ENCODE measurements at regions not wholly inside any gene's neighbourhood (a gene's known extent, or its start where the extent isn't known, plus 50 kb on each side); places are given as distances from the start of the nearest gene placed in this dataset.
A peak's percentile ranks its signal among the peaks of the same experiment; 100 is the strongest.

DNA sequence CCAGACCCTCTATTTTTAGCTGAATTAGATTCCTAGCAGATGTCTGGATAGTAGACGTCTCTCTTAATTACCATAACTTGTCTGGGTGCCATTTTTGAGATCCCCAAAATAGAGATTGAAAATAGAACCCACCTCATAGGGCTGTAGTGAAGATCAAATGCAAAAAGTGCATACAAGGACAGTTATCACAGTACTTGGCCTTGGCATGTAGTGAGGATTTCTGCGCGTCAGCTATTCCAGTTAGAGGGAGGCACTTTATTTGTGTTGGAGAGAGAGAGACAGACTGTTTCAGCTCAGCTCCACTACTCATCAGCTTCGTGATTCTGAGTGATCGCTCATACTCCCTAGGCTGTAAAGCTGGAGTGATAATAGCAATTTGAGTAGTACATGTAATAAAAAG is 59.6 kb upstream of the CDH13 start:
- DNase-seq, result no peak

DNA sequence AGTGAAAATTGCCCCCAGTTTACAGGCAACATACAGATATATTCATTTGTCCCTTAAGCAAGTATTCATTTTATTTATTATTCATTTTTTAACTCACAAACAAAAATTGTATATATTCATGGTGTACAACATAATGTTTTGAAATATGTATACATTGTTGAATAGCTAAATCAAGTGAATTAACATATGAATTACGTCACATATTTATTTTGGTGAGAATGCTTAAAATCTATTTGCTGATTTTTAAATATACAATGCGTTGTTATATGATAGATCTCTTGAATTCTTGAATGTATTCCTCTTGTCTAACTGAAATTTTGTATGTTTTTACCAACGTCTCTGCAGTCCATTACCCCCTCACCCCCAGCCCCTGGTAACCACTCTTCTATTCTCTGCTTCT is 63.4 kb upstream of the CDH13 start:
- DNase-seq, result no peak

DNA sequence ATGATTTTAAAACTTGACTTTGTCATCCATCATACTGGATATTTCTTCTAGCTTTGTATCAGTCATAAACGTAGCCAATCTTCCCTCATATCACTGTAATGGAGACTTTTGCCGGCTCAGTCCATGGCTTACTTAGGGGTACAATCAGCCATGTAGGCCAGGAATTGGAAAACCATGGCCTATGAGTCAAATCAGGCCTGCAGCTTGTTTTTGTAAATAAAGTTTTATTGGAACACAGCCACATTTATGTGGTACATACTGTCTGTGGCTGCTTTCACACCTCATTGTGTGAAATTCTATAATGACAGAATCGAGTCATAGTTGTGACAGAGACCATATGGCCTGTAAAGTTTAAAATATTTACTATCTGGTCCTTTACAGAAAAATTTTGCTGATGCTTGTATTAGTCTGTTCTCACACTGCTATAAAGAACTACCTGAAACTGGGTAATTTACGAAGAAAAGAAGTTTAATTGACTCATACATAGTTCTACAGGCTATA is 64.5 kb upstream of the CDH13 start:
- no peak for DNase-seq

DNA sequence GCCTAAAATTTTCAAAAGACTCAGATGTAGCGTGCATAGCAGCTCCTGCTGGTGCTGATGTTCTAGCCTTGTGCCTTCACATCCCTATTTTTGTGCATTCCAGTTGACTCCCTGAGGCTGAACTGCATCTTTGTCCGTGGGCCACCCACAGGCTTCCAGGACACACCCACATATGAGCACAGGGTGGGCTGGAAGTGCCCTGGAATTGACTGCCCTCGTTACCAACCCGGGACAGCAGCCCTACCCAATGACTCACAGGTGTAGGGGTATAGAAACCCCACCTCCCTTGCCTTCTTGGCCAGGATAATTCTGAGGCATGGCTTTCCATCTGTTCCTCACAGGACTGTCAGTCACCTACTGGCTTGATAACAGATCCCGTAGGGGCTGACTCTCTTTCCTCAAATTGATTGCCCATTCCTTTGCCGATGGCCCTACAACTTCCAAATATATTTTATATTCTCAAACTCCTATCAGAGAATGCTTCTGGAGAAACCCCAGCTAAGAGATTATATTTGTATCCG is 65.9 kb upstream of the CDH13 start:
- DNase-seq, result no peak

DNA sequence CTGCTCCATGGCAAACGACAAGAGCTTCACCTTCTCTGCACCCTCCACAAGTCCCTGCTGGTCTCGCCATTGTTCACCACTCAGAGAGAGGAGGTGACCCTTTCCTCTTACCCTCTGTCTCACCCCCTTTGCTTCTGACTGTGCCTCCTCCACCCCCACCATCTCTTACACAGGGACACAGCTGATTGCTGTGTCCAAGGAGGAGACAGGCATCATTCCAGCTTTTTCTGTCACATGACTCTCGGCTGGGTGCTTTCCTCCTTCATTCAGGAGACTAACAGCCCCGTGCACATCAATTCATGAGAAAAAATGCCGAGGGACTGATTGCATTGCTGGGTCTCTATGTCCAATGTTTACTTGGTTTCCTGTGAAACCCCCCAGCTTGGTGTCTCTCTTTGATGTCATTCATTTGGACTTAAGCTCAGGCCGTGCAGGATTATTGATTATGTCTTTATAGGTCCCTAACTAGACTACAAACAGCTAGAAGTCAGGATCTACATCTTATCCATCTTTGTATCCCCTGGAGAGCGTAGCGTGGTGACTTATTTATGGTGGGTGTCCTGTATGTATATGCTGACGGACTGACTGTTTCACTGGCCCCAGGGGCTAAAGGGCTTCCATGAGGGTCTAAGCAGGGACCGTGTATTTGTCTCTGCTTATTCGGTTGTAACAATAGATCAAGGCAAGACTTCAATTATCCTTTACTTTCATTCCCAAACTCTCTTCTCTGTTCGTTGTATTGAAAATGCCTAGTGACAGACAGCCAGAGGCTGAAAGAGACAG is 82.2 kb upstream of the CDH13 start:
- DNase-seq, result peak in 20 of 58 donors; percentile 1 to 60 (median 12)

DNA sequence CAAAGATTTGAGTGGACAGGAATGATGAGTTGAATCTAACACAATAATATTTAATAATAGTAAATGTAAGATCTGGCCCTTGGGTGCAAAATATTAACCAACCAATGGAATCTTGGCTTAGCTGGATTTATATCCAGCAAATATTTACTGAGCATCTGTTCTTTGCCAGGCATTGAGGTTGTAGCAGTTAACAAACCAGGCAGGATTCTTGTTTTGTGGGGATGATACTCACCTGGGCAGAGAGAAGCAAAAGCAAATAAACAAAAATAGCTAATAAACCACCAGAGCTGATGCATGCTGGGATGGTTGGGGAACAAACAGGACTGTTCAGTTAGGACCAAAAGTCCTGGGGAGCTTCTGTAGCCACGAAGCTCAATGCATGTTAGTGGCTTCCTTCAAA is 84.1 kb upstream of the CDH13 start:
- no peak for DNase-seq

DNA sequence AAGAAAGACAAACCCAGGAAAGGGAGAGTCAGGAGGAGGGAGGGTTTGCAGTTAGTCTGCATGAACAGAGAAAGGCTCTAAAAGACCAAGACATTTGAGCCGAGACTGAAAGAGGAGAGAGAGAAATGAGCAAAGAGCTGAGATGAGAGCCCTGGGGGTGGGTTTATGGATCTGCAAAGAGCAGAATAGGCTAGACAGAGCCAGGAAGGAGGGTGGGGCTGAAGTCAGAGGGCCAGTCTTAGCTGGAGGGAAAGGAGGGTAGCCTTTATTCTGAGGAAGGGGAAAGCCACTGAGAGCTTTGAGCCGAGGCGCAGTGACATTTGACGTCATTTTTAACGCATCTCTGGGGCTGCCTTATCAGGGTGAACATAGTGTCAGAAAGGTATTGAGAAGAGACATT is 85.7 kb upstream of the CDH13 start:
- DNase-seq, result no peak

DNA sequence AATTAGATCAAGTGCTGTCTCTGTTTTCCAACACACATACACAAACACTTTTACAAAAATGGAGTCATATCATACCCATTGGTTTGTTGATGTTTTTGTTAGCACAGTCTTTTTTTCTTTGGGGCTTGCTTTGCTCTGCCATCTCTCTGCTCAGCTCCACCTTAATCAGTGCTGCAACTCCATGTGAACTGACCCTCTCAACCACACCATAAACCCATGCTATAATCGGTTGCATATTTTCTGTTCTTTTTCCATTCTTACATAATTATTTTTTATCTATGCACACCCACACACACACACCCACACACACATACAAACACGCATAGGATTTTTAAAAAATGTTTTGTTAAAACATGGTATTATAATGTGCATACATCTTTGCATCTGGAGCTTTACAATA is 91.0 kb upstream of the CDH13 start:
- DNase-seq, result no peak

DNA sequence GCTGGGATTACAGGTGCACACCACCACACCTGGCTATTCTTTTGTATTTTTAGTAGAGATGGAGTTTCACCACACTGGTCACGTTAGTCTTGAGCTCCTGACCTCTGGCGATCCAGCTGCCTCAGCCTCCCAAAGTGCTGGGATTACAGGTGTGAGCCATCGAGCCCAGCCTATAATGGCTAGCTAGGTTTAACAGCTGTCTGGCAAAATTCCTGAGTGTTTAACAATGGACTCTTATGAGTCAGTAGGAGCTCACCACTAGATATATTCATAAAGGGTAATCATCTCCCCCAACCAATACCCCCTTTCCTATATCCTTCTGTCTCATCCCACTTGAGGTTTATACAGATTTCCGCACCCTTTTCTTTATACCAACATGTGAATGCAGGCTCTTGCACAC is 91.5 kb upstream of the CDH13 start:
- no peak for DNase-seq

DNA sequence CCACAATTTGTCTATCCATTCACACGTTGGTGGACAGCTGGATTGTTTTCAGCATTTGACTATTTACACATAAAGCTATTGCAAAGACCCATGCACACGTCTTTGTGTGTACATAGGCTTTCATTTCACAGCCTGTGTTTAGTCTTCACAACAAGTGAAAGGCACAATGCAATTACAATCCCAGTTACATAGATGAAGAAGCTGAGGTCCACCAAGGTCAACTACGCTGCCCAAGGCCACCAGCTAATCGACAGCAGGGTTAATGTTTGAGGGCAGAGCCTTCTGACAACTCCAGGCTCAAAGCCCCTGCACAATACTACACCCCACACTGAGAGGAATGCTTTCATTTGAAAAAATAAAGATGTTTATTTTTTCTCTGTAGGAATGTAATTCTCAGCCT is 93.6 kb upstream of the CDH13 start:
- DNase-seq, result no peak

DNA sequence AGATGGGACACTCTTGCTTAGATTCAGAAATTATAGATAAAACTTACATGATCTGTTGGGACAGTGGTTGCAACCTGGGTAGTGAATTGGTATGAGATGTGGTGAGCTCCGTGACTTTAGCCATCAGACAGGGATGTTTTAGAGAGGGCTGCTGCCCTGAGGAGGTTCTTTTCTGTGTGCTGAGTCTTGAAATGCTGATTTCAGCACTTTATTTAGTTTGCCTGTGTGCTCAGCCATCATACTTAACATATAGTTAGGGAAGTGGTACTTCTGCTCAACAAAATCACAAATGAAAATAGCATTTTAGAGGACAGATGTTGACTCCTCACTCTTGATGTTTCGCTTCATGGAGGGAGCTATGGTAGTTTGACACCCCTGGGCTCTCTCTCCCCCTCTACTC is 95.9 kb upstream of the CDH13 start:
- no peak for DNase-seq

DNA sequence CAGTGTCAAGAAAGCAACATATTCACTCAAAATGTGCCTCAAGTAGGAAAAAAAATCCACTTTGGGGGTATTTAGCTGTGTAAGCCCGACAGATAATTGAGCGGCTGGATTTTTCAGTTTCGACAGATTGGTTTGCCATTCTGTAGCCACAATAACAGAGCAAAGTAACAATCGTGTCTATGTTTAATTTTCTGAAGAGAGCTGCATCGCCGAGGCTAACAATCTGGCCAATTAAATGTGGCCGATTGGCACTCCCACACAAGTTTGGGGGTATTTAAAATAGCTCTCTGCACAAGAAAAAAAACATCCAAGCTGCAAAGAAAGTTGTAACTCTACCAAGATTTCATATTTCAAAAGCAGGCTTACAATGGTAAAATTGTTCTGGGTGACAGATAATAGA is 99.7 kb upstream of the CDH13 start:
- DNase-seq, result peak in 12 of 58 donors; percentile 2 to 56 (median 8)

DNA sequence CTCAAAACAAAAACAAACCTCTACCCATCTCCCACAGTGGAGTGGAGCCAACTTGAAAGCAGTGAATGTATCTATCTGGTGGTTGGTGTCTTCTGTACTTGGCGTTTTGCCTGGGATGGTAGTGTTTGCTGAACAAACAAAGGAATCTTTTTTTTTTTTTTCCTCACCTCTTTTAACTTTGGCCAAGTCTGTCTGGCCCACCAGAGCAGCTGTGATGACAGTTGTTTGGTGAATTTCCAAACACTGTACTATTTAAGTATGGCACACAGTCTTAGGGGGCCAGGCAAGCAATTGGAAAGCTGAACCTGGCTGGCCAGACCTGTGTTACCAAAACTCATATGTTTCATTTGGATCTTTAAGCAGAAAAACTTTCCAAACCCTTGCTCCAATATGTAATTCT is 101.8 kb upstream of the CDH13 start:
- DNase-seq, result no peak

DNA sequence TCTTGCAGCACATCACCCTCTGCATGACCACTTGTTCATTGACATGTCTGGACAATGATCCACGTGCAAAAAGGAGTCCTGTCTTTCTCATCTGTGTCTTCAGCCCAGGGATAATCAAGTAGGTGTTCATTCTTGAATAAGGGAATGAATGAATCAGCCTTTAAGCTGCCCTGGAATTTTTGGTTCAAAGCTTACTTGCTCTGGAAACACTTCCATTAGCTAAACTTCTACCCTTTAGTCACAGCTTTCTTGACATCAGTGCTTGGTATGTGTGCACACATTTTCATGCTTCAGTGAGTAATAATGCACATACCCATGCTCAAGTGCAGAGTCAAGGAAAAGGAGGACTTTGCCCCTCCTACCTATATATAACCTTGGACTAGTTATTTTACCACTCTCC is 103.0 kb upstream of the CDH13 start:
- no peak for DNase-seq

DNA sequence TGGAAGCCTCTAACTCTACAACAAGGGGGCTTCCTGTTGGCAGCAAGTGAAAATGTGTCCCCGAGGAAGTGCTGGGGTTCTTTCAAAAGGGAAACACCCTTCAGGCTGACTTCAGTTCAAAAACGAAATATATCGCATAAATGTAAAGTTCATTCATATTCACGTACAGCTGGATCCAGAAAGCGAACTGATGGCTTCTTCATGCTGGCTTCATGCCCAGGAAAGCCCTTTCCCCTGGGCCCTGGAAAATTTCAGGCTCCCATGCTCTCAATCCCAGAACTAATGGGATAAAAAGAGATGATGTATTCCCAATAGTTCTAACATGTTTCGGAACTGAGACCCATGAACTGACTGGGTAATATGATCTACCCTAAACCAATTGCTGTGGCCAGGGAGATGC is 104.7 kb upstream of the CDH13 start:
- DNase-seq, result no peak

DNA sequence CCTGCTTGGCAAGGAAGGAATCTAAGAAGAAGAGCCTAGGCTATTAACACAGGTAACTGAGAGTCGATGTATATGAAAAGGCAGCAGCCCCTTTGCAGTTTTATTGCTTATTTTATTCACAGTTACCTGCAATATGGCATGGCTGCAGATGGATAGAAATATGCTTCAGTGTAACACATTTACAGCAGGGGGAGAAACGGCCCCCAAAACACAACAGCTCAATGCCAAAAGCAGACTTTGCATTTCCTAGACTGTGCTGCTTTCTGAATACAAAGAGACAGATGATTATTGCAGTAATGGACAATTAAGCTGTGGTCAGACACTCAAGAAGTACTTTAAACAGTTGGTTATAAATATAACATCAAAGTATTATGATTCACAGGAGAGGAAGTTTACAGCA is 108.0 kb upstream of the CDH13 start:
- no peak for DNase-seq

DNA sequence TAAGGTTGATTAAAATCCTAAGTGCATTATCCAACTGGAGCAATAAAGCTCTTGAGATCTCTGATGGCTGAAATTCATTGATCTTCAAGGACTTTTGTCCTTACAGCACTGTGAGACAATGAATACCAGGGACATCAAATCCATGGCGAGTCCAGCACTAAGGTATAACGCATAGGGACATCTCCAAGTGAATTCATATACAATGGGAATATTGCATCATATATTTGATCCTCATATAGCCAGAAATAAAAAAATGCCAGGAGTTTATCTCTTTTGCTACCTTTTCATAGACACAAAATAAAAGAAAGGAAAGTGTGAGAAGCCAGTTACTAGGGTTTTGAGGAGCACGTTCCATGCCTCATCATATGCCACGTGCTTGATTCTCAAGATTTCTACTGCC is 112.5 kb upstream of the CDH13 start:
- DNase-seq, result no peak

DNA sequence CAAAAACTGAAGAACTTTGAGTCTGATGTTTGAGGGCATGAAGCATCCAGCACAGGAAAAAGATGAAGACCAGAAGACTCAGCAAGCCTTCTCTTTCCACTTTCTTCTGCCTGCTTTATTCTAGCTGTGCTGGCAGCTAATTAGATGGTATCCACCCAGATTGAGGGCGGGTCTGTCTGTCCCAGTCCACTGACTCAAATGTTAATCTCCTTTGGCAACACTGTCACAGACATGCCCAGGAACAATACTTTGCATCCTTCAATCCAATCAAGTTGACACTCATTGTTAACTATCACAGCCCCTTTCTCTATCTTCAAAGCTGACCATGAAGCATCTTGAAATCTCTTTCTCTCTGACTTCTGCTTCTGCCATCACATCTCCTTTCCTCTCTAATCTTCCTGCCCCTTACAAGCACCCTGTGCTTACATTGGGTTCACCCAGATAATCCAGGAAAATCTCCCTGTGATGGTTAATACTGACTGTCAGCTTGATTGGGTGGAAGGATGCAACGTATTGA is 115.9 kb upstream of the CDH13 start:
- DNase-seq, result no peak

DNA sequence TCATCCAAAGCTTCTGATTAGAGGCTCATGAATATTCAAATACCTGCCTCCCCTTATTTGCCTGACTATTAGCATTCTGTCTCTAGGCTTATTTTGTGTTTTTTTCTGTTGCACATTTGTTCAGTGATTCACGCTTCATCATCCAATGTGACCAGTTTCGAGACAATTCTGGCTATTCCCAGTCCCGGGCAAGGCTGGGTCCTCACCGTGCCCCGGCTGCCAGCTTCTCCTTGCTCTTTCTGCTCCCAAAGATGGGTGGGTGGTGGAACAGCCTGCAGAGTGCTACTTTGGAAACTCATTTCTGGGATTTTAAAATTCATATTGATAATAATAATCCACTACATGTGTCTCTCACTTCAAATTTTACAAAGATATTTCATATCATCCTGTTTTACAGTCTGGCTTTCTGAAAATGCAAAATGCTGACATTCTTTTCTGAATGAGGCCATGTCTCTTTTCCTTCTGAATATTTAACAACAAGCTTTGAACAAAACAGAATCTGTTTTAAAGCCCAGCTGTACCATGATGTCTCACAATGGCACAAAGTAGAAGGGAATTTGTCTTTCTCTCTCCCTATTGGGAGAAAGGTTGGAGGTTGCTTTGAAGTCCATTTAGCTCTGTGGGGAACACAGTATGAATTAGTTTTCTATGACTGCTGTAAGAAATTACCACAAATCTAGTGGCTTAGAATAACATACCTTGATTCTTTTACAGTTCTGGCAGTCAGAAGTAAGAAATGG is 116.9 kb upstream of the CDH13 start:
- DNase-seq, result peak in 43 of 58 donors; percentile 2 to 68 (median 20)

DNA sequence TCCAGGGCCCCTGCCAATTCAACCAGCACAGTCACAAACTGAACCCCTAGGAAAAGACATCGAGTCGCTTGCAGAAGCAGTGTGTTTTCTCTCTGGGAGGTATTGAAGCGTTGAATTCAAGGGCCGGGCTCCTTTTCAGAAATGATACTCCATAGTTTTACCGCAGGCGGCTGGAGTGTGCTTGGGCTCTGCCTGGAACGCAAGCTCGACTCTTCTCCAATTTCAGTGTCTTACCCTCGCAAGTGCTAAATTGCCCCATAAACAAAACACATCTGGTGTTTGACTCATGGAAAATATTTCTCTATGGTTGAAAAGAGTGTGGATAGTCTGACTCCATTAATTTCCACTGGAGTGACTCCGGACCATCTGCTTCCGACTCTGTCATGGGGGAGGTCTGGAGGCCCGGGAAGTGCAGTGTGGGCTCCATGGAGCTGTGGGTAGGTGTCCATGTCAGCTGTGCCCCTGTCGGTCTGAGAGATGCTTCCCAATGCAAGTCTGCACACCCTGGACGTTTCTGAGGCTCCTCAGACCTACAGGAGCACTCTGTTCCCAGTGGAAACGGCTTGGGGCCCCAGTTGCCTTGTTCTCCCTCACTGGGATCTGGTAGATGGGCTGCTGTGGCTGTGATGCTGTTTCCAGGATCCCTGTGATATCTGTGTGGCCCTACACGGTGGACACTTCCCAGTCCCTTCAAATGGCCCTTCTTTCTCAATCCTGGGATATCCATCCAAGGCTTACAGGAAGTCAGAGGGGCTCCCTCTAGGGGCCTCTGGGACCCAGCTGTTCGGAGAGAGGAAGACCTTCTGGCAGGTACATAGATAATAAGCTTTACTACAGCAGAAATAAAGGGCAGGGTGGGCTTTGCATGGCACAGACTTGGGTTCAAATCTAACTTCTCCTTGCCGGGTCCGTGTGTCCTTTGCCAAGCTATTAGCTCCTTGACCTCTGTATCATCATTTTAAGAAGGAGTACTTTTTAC is 119.8 kb upstream of the CDH13 start:
- no peak for DNase-seq

DNA sequence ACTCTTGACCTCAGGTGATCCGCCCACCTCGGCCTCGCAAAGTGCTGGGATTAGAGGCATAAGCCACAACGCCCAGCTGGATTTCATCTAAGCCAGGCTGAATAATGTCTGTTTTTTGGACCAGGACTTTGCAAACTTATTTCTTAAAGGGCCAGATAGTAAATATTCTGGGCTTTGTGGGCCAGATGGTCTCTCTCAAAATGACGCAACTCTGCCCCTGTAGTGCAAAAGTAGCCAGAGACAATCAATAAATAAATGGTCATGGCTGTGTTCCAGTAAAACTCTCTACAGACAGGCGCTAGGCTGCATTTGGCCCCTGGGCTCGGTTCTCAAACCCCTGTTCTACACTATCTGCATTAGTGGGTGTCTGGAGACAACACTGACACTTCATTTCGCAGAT is 121.9 kb upstream of the CDH13 start:
- no peak for DNase-seq
